IPS DF 19.7 (cell line): ENCODE measurements at regions not wholly inside any gene's neighbourhood (a gene's known extent, or its start where the extent isn't known, plus 50 kb on each side); places are given as distances from the start of the nearest gene placed in this dataset.

Experiments
- DNase-seq: peaks from one replicate; pipeline ENCODE4 v3.0.0-alpha.2; 2013; ENCODE audit warnings: low read depth, low spot score

DNA sequence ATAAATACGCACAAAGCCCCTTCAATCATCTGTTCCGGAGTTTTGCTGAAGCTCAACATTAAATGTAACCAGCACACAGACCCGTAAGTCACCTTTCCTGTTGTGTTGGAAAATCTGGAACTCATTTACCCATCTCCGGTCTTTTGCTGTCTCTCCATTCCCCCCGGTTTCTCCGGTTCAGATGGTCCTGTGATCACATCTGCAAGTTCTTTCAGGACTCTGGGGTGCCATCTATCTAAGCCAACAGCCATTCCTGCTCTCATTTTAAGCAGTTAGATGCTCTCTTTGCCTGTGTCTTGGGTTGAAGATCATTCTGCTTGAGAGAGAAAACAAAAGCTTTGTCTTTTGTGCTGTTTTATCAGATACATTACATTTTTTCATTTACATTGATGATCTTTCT lies 91.7 kb upstream of the TGIF1 start:
- no peak for DNase-seq

DNA sequence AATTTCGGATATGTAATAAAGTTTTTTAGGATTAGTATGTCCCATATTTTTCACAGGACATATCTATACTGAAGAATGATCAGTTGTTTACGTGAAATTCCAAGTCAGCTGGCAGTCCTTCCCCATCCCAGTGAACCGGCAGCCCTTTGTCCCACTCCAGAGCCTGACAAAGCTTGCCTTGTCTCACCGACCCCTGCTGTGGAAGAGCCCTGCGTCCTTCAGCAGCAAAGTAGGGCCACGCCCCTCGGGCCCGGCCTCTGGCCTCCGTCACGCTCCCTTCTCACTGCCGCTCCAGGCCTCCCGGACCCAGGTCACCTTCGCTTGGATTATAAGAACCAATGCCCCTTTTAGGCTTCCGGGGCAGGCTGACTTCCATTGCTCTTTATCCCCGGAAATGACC lies 89.8 kb upstream of the TGIF1 start:
- DNase-seq, result no peak

DNA sequence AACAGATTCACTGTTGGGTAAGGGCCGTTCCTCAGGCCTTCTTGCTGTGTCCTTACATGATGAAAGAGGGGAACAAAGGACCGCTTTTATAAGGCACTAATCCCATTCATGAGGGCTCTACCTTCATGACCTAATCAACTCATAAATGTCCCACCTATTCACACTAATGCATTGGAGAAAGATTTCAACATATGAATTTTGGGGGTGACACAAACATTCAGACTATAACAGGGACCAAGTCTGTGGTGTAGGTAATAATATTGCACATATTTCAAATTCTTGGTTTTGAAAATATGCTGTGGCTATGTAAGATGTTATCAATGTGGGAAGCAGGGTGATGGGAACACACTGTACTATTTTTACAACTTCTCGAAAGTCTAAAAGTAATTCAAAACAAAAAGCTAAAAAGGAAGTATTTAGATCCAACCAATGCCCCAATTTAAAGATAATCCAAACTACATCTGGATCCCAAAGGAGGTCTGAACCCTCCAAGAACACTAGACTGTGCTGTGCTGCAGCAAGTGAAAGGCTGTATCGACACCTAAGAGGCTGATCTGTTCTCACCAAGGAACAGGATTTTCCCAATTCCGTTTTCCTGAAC lies 82.4 kb upstream of the TGIF1 start:
- DNase-seq, result no peak

DNA sequence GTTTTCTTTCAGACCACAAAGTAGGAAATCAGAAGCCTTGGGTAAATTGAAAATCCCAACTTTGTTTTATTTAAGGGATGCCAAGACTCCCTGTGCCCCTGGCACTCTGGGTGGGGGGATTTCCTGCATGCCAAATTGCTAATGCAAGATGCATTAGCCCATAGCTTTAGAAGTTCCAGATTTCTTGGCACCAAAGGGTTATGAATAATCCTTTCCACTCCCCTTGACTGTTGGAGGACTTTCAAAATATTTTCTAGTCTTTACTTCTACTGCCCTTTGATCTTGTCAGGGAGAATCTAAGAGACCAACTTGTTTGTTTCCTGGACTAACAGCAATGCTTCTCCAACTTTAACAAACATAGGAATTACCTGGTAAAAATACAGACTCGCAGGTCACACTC lies 81.8 kb upstream of the TGIF1 start:
- DNase-seq, result no peak

DNA sequence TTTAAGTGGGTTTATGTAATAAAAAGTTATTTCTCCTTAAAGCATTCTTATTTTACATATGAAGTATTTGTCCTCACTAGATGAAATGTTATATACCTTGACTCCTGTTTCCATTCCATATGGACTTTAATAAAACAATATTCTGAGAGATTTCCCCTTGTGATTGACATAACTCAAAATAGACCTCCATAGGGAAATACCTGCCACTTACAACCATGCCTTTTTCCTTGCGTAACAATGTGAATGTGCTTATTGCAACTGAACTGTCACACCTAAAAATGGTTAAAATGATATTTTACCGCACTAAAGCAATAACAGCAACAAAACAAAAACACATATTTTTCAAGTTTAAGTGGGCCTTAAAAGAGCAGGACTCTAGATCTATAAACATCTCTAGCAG lies 70.3 kb upstream of the TGIF1 start:
- no peak for DNase-seq

DNA sequence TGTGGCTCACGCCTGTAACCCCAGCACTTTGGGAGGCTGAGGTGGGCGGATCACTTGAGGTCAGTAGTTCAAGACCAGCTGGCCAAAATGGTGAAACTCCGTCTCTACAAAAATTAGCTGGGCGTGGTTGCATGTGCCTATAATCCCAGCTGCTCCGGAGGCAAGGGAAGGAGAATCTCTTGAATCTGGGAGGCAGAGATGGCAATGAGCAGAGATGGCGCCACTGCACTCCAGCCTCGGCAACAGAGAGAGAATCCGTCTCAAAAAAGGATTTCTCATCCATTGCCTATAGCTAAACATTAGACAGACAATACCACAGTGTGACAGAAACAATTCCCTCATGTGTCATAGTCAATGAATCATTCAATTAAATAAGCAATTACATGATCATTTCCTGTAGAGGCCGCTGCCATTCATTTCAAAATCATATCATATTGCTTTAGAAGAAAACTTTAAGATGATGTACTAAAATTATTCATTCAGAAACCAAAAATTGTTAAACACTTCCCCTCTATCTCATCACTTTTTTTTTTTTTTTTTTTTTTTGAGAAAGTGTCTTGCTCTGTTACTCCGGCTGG lies 69.5 kb upstream of the TGIF1 start:
- DNase-seq, result no peak

DNA sequence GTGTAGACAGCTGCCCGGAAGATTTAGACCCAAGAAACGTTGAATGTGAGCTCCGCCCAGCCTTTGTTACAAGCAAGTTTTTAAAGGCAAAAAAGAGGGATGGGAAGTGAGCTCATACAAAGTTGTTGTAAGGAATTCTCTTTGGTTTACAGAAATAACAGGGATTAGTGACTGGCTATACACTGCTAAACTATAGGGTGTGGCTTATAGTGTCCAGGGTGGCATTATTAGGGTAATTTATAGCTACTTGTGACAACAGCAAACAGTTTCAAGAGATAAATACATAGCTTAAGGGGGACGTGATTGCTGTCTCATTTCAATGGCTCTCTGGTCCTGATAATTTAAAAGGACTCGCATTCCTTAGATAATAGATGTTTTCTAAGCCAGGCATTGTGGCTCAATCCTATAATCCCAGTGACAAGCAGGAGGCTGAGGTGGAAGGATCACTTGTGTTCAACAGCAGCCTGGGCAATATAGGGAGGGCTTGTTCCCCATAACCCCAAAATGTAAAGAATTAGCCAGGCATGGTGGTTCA lies 66.5 kb upstream of the TGIF1 start:
- DNase-seq, result no peak

DNA sequence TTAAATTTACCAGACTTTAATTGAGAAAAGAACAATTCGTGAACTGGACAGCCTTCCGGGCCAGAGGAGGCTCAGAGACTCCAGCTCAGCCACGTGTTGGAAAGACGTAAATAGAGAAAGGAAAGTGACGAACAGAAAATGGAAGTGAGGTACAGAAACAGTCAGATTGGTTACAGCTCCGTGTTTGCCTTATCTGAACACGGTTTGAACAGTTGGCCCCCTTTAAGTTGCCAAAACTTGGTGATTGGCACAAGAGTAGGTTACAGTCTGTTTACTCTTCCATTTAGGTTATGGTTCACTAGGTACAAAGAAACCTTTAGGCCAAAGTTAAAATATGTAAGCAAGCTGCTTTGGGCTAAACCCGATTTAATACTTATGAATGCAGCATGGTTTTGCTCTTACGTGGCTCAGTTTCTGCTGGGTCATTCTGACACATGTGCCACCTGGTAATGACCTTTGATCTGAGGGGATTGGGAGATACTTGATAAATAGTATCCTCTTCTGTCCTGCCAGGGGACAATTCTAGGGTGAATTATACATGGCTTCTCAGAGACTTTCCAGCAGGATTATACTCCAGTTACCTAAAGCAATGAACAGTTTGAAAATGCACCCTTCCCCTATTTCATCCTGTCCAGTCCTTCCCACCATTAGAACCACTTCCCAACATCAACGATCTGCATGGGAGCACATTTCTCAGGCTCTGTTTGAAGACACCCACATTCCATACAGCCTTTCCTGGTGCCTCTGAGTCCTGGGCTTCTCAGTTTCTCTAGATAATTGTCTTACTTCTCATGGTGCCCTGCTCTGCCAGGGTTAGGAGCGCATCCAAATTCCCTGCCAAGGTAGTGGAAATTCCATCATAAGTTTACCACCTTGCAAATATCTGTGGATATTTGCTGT lies 65.1 kb upstream of the TGIF1 start:
- DNase-seq, result no peak

DNA sequence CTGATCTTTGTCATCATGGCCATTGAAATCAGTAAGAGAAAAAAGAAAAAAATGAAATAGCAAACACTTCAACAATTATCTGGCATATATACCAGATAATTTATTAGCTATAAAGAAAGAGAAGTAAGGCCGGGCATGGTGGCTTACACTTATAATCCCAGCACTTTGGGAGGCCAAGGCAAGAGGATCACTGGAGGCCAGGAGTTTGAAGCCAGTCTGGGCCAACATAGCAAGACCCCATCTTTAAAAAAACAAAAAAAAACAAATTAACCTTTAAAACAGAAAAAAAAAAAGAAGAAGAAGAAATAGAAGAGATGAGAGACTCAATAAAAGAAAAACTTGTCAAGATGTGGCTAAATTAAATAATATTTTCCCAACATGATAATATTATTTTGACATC lies 61.6 kb upstream of the TGIF1 start:
- no peak for DNase-seq

DNA sequence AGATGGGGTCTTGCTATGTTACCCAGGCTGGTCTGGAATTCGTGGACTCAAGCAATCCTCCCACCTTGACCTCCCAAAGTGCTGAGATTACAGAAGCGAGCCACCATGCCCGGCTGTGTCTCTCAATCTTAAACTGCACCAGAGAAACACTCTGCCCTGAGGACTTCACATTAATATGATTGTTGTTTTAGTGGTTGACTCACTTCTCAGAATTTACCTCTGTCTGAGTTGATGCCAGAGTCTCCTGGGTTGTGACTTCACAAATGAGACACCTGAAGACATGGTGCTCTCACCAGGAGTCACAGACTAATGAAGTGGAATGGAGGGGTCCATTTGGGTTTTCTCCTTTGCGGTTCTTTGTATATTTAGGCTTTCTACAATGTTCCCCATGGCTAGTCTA lies 61.0 kb upstream of the TGIF1 start:
- no peak for DNase-seq

DNA sequence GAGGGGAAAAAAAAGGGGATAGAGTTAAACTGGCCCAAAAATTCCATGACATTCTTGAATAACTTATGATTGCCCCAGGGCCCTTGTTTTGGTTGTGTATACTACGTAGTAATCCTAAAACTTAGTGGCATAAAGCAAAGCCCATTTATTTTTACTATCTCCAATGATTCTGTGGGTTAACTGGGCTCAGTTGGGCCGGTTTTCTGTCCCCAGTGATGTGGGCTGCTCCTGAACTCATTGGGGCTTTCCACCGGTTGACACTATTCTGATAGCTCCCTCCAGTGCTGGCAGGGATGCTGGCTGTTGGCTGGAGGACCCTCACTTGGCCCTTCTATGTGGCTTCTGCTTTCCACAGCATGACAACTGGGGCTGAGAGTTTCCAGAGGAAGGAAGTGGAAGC lies 60.0 kb upstream of the TGIF1 start:
- no peak for DNase-seq

DNA sequence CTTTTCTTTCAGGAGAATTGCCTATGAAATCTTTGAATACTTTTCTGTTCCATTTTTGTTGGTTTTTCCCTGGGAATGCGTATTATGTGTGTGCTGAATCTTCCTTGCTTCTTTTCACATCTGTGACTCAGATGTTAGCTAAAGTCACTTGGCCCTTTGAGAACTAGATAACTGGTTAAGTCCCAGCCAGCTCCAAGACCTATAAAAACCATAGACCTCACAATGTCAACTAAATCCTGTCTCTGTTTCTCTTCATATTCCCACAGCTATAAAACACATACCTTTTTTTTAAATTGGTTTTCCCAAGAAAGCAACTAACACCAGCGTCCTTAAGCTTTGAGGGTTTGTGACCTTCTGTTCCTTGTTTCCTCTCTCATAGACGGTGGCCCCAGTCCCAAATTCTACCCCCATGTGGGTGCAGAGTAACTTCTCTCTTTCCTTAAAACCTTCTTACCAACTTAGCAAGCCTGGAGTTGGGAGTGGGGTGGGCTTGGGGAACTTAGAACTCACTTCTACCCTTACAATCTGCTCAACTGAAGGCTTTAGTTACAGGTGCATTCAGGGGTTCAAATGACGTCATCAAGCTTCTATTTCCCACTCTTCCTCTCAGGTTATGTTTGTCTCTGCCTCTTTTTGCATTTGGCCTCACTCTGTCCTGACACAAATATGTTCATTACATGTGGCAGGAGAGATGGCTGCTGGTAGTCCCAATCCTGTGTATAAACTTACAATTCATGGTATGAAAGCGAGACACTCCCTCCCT lies 58.1 kb upstream of the TGIF1 start:
- no peak for DNase-seq

DNA sequence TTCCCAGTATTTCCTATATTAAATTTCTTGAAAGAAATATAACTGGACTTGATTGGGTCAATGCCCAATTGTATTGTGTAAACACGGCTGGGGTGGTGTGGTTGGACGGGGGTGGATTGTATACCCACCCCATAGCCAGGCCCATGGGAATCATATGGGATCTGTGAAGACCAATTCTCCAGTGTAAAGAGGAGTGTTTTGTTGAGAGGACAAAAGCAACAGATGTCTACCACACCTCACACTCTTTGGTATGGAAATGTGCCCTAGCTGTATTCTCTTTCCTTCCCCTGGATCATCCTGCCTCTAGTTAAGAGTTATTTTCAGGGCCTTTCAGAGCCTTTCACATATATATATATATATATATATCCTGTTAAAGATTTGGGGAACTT lies 57.5 kb upstream of the TGIF1 start:
- DNase-seq, result no peak

DNA sequence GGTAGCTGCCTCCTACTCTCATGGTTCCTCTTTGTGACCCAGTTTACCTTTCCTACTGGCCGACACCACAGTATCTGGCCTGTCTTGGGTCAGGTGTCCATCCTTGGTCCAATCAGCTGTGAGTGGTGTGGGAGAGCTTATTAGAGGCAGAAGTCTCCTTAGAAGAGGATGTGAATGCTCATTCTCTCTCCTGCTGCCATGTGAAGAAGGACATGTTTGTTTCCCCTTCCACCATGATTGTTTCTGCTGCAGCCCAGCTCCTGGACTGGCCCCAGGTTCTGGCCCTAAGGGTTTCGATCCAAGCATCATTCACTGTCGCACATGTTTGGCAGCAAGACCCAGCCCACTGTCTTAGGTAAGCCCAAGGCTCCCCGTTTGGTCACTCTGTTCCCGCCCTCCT lies 55.3 kb upstream of the TGIF1 start:
- DNase-seq, result no peak

DNA sequence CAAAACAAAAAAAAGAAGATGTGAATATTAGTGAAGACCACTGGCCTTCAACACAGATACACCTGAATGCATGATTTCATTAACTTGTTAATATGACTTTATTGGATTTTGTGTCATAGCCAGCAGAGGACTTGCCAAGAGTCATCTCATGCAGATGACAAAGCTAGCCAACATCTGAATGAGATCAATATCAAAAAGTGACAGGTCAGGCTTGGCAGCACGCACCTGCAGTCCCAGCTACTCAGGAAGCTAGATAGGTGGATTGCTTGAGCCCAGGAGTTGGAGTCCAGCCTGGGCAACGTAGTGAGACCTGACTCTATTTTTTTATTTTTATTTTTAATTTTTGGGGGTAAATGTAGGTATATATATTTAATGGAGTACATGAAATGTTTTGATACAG lies 54.5 kb upstream of the TGIF1 start:
- no peak for DNase-seq

DNA sequence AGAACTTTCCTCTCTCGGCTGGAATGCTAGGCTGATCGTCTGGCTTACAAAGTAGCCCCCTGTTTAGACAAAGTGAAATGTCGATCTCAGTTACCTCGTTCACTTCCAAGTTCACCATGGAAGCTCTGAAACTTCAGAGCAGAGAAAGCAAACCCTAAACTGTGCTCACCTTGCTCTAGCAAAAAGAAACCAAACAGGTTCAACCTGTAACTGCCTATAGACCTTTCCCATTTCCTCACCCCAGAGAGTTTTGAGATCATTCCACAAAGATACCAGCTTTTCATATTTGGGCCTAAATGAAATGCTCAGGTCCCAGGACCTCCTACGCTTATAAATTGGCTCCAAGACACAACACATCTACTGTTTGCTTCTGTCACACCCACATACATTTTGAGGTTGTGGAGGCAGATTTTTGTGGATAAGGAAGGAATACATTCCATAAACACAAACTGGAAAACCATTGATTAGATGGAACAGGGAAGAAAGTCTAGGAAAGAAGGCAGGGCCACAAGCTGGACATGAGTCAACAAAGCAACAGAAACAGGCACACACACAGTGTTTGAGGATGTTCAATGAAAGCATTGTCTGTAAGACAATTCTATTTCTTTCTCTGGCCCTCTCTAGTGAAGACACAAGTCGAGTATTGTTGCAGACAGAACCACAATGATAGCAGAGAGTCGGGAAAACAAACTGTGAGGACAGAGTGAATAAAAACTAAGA lies 52.8 kb upstream of the TGIF1 start:
- DNase-seq, result no peak

DNA sequence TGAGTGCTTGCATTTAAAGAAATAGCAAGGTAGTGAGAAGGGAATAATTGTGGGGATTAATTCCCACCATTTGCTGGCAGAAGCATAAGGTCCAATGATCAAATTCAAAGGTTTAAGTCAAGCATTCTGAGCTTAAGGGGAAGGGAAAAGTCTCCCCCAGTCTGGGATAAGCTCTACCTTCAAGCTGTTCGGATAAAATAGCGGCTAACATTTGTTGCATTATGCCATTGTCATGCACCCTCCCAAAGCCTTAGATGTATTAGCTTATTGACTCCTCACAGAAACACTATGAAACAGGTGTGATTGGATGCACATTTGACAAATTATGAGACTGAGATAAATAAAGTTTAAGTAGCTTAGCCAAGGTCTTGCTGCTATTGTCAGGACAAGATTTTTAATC lies 52.2 kb upstream of the TGIF1 start:
- DNase-seq, result no peak
